HG03103 (cell line): ENCODE measurements at regions not wholly inside any gene's neighbourhood (a gene's known extent, or its start where the extent isn't known, plus 50 kb on each side); places are given as distances from the start of the nearest gene placed in this dataset.
A peak's percentile ranks its signal among the peaks of the same experiment; 100 is the strongest.
"Not testable (repeated sequence)": the region's sequence is repeated elsewhere in the genome, so short reads cannot be mapped to it uniquely, and the experiment has no call there.

Experiments
- ATAC-seq: cut with Tn5 transposase; IDR thresholded peaks from one replicate; pipeline ENCODE4 v1.9.1; 2021; ENCODE audit warnings: low read depth; ENCODE audit not compliant: unreplicated experiment

DNA sequence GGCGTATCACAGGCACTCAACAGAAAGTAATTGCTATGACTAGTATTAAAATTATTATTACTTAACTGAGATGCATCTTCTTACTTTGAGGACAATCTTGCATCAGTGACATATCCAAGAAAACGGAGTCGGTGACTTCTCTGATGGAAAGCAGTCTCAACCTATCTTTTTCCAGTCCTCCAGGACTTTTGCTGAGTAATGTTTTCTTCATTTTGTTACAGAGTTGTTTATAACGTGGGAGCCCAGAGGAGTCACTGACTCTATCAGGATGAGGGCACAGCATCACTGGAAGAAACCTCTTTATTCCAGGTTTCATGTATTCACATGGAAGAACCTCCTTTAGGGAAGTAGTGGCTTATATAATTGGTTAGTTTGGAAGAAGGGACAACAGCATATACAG lies 51.5 kb upstream of the MELK start:
- no peak for ATAC-seq

DNA sequence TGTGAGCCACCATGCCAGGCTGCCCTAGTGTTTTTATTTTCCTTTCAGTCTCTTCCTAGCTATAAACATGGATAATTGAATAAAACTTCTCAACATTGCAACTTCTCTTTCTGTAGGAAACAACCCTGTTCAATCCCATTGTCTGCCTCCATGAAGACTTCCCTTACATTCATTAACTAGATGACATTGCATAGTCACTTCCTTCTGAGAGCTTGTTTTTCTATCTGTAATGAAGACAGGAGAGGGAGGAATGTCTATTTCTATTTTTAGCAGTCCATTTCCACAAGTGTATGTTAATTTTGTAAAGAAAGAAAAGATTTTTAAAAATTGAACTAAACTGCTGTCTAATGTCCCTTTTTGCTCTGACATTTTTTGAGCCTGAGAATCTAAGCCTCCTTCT lies 55.6 kb upstream of the MELK start:
- no peak for ATAC-seq

DNA sequence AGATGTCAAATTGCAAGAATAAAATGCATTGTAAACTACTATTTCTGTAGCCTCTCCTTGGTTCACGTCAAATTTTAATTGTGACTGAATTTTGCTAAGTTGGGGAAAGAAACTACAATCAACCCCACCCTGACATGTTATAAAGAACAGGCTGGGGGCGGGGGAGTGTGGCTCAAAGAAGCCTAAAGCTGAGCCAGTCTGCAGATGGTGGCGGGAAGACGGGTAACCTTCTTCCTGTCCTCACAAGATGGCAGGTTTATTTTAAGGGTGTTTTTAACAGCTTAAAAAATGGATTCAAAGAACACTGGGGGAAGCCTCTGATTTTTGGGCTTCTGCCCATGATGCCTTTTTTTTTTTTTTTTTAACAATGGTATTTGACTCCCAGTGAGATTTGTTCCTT lies 68.5 kb upstream of the MELK start:
- no peak for ATAC-seq

DNA sequence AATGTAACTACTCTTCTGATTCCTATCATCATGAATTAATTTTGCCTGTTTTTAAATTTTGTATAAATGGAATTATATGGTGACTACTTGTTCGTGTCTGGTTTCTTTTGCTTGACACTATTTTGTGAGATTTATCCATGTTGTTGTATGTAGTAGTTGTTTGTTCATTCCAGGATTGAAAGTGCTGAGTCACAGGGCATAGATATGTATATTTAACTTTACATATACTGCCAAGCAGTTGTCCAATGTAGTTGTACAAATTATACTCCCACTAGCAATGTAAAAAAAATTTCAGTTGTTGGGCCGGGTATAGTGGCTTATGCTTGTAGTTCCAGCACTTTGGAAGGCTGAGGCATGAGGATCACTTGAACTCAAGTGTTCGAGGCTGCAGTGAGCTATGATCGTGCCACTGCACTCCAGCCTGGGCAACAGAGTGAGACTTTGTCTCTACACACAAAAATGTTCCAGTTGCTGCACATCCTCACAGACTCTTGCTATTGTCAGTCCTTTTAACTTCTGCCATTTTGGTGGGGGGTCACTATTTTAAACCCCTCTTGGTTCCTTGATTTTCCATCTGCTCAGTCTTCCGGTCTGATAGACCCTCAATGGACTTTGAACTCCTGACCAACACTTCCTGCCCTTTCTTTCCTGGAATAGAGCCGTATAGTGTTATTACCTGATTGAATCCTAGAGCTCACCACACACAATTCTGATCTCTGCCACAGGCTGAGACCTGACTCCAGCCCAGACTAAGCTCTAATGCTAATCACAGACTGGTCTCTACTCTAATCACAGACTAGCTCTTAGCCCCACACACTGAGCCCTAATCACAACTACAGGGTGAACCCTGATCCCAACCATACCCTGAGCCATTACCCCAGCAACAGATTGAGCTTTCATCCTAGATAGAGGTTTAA lies 69.3 kb upstream of the MELK start:
- no peak for ATAC-seq

DNA sequence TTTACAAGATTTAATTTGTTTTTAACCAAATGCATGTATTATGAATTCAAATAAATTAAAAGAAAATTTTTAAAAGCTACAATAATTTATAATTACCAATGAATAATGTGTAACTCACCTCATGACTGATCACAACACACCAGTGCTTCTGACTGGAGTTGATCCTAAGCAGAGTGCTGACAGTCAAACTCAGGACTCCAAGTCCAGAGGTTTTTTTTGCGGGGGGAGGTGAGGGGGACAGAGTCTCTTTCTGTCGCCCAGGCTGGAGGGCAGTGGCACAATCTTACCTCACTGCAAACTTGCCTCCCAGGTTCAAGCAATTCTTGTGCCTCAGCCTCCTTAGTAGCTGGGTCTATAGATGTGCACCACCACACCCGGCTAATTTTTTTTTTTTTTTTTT lies 71.0 kb upstream of the MELK start:
- ATAC-seq = no peak

DNA sequence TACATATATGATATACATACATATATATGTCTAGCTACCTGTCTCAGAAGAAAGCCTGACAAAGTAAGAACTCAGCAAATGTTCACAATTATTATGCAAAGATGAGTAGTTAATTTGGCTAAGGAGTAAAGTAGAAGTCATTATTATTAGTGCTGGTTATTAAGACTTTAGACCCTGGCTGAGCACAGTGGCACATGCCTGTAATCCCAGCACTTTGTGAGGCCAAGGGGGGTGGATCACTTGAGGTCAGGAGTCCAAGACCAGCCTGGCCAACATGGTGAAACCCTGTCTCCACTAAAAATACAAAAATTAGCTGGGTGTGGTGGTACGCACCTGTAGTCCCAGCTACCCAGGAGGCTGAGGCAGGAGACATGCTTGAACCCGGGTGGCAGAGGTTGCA lies 71.8 kb upstream of the MELK start:
- ATAC-seq = not testable (repeated sequence)

DNA sequence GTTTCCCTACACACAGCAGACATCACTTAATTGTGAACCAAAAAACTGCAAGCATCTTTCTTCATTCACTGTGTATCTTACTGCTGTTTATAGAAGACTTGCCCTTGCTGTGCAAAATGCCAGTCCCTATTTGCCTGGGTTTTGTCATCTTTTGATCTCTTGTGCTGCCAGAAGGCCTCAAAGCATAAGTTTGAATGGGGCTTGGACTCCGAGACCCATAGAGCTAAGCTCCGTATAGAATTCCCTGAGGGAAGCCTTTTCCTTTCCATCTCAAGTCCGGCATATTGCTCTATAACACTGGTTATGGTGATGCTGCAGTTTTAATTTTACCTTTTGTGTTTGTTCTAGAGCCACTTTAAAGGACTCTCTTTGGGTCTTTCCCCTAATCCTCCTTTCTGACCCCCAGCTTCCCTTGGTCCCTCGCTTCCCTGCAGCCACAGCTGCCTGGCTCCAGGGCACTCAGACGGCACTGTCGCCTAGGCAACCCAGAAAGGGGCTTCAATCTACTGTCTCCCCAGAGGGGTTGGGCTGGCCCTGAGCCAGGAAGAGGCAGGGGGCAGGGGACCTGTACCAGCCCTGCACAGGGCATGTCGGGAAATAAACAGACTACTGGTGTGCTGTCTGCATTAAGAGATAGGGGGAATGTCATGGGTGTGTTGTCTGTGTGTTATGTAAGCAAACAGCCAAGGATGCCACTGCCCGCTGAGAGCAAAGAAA lies 73.4 kb upstream of the MELK start:
- ATAC-seq = no peak

DNA sequence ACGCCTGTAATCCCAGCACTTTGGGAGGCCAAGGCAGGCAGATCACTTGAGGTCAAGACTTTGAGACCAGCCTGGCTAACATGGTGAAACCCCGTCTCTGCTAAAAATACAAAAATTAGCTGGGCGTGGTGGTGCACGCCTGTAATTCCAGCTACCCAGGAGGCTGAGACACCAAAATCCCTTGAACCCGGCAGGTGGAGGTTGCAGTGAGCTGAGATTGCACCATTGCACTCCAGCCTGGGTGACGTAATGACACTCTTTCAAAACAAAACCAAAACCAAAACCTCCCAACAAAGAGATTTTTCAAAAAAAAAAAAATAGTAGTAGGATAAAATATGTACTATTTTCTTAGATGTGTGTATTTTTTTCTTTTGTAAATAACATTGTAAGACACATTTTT lies 79.1 kb upstream of the MELK start:
- not testable (repeated sequence) for ATAC-seq

DNA sequence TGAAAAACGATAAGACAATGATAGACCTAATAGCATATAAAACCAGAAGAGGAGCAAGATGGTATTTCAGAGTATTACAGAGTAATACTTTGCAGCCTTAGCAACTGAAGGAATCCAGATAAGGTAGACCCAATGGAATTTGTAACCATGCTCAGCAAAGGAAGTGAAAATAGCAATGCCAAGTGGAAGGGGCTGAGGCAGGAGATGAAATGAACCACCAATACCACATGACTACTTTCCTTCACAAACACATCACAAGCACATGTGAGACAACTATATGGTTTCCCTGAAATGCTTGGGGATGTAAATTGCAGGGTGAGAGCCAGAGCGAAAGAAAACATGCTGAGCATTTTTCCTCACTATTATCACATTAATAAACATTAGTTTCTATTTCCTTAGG lies 79.8 kb upstream of the MELK start:
- ATAC-seq = no peak

DNA sequence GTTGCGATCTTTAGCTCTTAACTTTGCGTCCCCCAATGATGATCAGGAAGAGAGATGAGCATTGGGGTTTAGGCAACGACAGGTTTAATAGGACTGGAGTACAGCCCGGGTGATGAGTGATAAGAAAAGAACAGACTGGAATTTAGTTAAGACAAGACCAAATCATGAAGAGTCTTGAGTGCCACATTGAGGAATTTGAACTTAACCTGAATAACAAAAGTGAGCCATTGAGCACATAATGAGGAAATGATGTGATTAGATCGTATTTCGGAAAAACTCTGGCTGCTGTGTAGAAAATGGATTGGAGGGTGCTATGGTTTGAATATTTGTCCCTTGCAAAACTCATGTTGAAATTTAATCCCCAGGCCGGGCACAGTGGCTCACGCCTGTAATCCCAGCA lies 83.2 kb upstream of the MELK start:
- no peak for ATAC-seq

DNA sequence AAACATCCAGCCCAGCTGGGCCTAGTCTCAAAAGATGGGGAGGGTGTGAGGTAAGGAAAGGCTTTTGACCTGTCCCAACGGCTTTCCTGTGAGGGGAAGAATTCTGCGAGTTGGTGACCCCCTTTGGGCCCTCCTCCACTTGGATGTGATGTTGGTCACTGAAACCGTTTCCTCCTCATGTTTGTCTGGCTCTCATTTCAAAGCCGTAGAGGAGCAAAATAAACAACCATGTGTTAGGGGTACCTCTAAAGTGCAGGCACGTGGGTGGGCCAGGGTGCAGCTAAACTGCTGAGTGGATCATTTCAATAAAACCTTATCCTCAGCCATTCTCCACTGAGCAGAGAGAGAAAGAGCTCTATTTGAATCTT lies 84.3 kb upstream of the MELK start:
- ATAC-seq = no peak

DNA sequence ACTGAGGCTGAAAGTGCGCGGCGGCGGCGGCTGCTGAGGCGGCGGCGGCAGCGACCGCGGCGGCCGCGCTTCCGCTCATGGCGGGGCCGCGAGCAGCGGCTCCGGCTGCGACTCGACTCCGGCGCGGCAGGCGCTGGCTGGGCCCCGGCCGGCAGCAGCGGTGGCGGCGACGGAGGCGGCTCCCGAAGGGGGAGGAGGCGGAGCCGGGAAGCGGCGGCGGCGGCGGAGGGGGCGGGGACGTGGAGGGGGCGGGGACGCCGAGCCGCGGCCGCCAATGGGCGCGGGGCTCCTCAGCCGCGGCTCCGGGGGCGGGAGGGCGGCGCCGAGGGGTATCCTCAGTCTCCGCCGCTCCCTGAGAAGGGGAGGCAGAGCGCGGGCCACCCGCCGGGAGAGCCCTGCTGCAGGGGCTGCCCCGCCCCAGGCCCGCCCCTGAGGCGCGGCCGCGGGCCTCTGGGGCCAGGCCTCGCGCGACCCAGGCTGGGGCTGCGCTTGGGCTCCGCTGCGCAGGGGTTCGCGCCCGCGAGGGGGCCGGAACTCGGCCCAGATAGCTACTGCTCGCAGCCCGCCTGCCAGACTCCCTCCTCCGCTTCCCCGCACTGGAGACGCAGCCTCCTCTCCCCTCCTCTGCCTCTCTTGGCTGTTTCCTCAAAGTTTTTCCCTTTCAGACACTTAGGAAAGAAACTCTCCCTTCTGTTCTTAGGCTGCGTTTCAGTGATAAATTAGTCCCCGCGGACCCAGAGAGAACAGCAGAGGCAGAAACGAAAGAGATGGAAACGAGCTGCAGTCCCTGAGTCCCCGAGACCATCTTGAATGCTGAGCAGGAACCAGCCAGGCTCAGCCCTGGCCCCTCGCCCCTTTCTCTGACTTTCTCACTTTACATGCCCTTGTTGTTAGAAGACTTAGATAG lies 85.0 kb upstream of the MELK start:
- ATAC-seq = peak; percentile 81

DNA sequence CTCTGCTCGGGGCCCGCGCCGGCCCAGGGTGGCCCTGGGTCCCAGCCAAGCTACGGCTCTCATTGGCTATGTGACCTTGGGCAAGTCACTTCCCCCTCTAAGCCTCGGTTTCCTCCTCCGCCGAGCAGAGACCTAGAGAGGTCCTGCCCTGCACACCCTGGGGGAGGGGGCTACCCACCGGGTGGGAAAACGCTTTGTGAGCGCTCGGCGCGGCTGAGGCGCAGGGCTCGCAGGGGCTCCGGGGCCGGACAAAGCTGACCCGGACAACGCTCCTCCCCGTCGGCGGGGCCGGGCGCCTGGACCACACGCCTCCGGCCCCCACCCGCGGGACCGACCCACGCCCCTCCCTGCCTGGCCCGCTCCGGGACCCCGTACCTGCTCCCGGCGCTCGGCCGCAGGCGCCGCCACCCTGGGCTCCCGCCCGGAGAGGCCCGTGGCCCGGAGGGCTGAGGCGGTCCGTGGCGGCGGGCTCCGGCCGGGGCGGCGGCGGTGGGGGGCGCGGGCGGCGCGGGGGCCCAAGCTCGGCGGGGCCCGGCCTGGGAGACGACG lies 85.7 kb upstream of the MELK start:
- ATAC-seq = peak; percentile 42

DNA sequence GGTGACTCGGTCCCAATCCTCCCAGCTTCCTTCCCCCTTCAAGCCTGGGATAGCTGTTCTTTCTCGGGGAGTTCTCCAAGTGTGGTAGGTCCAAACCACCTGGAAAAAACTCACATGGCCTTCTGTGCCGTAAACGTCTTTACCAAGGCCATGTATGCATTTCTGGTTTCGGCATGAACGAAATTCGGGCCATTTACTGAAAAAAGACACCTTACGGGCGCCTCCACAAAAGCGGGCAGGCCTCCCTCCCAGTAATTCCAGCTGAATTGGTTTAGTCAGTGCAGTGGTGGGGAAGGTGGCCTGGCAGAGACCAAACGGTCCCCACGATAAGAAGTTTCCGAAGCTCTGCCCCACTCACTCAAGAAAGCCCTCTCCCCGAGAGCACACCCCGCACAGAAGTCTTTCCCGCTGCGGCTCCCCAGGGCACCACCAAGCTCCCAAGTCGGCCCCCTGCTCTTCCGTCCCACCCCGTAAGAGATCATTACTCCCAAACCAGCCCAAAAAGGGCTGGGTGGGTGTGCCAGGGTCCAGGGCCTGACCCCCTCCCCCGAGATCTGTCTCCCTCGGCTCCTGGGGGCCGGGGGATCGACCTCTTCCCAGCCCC lies 86.3 kb upstream of the MELK start:
- ATAC-seq = no peak

DNA sequence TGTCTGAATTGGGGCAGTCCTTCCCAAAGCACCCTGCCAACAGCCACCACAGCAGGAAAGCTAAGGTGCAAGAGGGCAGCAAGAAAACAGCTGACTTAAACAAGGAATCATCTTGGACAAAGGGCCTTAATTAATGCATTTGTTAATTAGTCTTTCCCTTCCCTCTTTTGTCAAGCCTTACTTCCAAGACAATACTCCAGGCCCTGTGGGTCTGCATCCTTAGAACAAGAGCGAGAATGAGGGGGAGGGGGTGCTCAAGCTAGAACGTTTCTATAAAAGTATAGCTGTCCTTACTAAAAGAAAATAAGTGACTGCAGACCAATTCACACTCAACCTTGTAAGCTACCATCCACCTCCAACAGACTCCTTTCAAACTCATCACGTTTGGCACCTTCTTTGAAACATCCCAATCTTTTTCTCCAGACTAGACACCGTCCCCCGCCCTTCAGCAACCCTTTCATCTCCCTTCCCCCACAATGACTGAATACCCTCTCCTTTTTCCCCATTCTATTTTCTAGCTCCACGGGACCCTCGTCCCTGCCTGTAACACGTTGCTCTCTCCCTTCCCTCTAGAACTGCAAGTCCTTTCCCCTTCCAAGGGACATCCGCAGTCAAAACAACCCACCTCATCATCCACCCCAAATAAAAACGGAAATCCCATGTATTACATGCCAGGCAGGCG lies 85.7 kb upstream of the RNF38 start:
- ATAC-seq = no peak

DNA sequence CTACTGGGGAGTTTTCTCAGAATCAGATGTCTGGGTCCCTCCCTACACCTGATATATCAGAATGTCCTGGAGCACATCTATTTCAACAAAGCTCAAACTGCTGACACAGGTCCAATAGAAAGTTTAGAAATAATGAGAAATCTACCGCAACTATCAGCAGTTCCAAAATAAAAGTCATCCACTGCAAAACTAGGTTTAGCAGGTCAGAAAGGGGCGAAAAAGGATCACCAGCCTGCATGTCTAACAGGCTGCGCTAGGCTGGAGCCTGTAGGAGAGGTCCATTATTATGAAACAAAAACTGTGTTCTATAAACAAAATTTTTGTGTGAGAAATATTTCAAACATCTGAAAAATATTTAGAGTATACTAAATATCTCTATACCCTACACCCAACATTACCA lies 84.1 kb upstream of the RNF38 start:
- ATAC-seq = no peak

DNA sequence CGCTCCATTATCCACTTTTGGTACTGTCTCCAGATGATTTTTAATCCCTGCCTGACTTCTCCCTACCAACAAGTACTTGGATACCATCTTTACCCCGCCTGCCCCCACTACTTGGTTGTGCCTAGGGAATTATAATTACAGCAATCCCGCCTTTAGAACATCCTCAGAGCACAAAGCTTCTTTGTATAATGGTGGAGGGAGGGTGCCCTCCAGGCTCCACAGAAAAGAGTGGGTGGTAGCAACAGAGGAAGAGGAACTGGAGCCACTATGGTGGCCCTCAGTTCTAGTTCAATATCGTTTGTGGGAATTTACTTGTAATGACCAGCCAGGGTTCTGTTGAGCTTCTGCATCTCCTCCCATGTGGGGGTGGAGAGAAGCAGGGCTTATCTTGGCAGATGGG lies 79.0 kb upstream of the RNF38 start:
- no peak for ATAC-seq

DNA sequence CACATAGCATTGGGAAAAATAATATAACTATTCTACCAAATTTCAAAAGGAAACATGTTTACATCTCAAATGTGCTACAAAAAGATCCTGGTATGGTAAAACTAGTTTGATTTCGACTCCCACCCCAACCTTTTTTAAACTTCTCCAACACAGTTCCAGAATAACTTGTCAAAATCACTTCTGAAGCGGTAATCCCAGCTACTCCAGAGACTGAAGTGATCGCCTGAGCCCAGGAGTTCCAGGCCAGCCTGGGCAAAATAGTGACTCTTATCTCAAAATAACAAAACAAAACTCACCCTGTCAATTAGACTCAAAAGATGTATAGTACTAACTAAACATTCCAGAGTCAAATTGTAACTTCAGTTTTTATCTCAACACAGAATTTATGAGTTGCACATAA lies 71.3 kb upstream of the RNF38 start:
- no peak for ATAC-seq

DNA sequence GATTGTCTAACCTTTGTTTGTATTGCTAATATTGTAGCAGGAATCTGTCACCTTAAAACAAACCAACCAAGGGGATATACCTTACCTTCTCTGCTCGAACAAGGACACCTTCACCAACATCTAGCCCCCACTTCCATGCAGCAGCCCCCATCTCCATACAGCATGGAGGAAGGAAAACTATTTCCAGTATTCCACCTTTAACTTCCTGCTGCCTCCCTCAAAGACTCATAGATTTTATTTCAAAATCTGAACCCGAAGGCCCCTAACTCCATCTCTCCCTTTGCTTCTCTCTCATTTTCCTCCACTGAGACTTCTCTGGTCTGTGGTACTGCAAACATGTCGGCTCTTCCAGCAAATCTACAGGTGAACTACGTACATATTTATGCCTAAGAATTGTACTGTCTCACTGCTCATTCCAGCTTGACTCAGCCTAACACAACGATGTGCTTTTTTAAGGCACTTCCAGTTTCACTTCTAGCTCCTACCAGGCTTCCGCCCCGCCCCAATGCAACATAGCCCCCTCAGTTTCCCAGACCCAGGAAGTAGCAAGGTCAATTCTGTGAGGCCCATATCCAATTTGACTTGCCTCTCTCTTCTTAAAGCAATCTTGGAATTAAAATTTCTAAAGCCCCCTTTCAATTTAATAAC lies 70.7 kb upstream of the RNF38 start:
- ATAC-seq = peak; percentile 92
